SK-N-SH (cell line): ENCODE measurements at regions not wholly inside any gene's neighbourhood (a gene's known extent, or its start where the extent isn't known, plus 50 kb on each side); places are given as distances from the start of the nearest gene placed in this dataset.

ENCODE experiments used
- CTCF ChIA-PET: fragments of 300-600, 350-600 bp; formaldehyde crosslinking; extraction: SDS; loops from one replicate; lab custom pipeline; 2021; lab: Yijun Ruan, JAX
- POLR2A ChIA-PET: fragments of 350-600 bp; sonication (Branson Sonifier 250); formaldehyde crosslinking; extraction: SDS; loops from one replicate; lab custom pipeline; 2020; ENCODE audit warnings: antibody characterized with exemption, inconsistent platforms; lab: Yijun Ruan, JAX
- DNase-seq: peaks from one replicate; pipeline ENCODE4 v3.0.0; 2012
- H2AFZ ChIP-seq: fragments of 200-600 bp; sonication (generic); 2 replicates; pipeline ENCODE4 v1.8.1; 2016; ENCODE audit warnings: antibody characterized with exemption, mild to moderate bottlenecking, low read depth
- H3F3A ChIP-seq: fragments of 200-600 bp; sonication (generic); replicated peaks from 2 replicates; pipeline ENCODE3; 2016; ENCODE audit warnings: antibody characterized with exemption, mild to moderate bottlenecking; ENCODE audit not compliant: insufficient read depth
- H3K27ac ChIP-seq, 2 experiments: fragments of 200-500 bp in 1 of 2; fragments of 200-600 bp in 1 of 2; sonication (Bioruptor generic) in 1 of 2; sonication (generic), shearing (Covaris generic) in 1 of 2; 2 replicates each; pipeline versions ENCODE4 v1.5.1 to v1.6.1; 2014 to 2016; ENCODE audit warnings: low read depth in 2 of 2, inconsistent platforms in 1 of 2, low read length in 1 of 2, mild to moderate bottlenecking in 1 of 2, mixed read lengths in 1 of 2
- H3K27me3 ChIP-seq: fragments of 200-600 bp; sonication (generic), shearing (Covaris generic); 2 replicates; pipeline ENCODE4 v1.6.1; 2016; ENCODE audit warnings: mixed run types; ENCODE audit not compliant: insufficient read depth
- H3K36me3 ChIP-seq, 2 experiments: fragments of 200-500 bp in 1 of 2; fragments of 200-600 bp in 1 of 2; sonication (Bioruptor generic) in 1 of 2; sonication (generic) in 1 of 2; replicated peaks in 1 of 2; 2 replicates each; pipeline versions ENCODE3 to v1.5.1; 2014 to 2016; ENCODE audit warnings: low read length in 1 of 2, mild to moderate bottlenecking in 1 of 2; ENCODE audit not compliant: insufficient read depth in 2 of 2, control insufficient read depth in 1 of 2
- H3K4me1 ChIP-seq, 2 experiments: fragments of 200-500 bp in 1 of 2; fragments of 200-600 bp in 1 of 2; sonication (Bioruptor generic) in 1 of 2; sonication (generic), shearing (Covaris generic) in 1 of 2; 2 replicates each; pipeline versions ENCODE4 v1.5.1 to v1.6.1; 2014 to 2016; ENCODE audit warnings: low read depth in 1 of 2, low read length in 1 of 2, mixed run types in 1 of 2; ENCODE audit not compliant: insufficient read depth in 2 of 2, control insufficient read depth in 1 of 2
- H3K4me2 ChIP-seq: fragments of 200-600 bp; sonication (generic), shearing (Covaris generic); 2 replicates; pipeline ENCODE4 v1.6.1; 2017; ENCODE audit warnings: mixed run types
- H3K4me3 ChIP-seq, 2 experiments: fragments of 200-500 bp in 1 of 2; fragments of 200-600 bp in 1 of 2; sonication (Bioruptor generic) in 1 of 2; sonication (generic), shearing (Covaris generic) in 1 of 2; 2 replicates each; pipeline versions ENCODE4 v1.5.1 to v1.8.1; 2014 to 2016; ENCODE audit warnings: low read depth in 2 of 2, inconsistent platforms in 1 of 2, low read length in 1 of 2, mild to moderate bottlenecking in 1 of 2, mixed read lengths in 1 of 2, moderate library complexity in 1 of 2
- H3K79me2 ChIP-seq: fragments of 200-600 bp; sonication (generic); 2 replicates; pipeline ENCODE4 v1.8.1; 2017; ENCODE audit warnings: mild to moderate bottlenecking; ENCODE audit not compliant: insufficient read depth
- H3K9ac ChIP-seq: fragments of 200-600 bp; sonication (generic); 2 replicates; pipeline ENCODE4 v1.6.1; 2017; ENCODE audit warnings: mixed run types
- H3K9me2 ChIP-seq: fragments of 200-600 bp; sonication (generic); 2 replicates; pipeline ENCODE4 v1.6.1; 2017; ENCODE audit warnings: mixed run types
- H3K9me3 ChIP-seq: fragments of 200-600 bp; sonication (generic); 2 replicates; pipeline ENCODE4 v1.6.1; 2017; ENCODE audit warnings: mixed run types, mild to moderate bottlenecking, moderate library complexity
- H4K20me1 ChIP-seq: fragments of 200-600 bp; sonication (generic); 2 replicates; pipeline ENCODE4 v1.6.1; 2017; ENCODE audit warnings: mild to moderate bottlenecking, mixed run types; ENCODE audit not compliant: insufficient read depth
- ELF1 ChIP-seq: IDR thresholded peaks from 2 replicates; pipeline ENCODE4 v1.4.0; 2012
- EZH2phosphoT487 ChIP-seq: fragments of 200-600 bp; sonication (generic); IDR thresholded peaks from 2 replicates; pipeline ENCODE4 v1.6.1; 2017; ENCODE audit warnings: low read depth, mixed run types, mild to moderate bottlenecking, antibody characterized with exemption, moderate library complexity, borderline replicate concordance
- FOSL2 ChIP-seq: IDR thresholded peaks from 2 replicates; pipeline ENCODE4 v1.4.0; 2012; ENCODE audit warnings: low read depth, mild to moderate bottlenecking, moderate library complexity, borderline replicate concordance
- FOXJ3 ChIP-seq: sonication (generic); formaldehyde crosslinking; IDR thresholded peaks from 2 replicates; pipeline ENCODE4 v1.5.1; 2020; ENCODE audit warnings: mild to moderate bottlenecking, missing genetic modification reagents
- GABPA ChIP-seq: IDR thresholded peaks from 2 replicates; pipeline ENCODE4 v1.4.0; 2012; ENCODE audit warnings: low read depth, mild to moderate bottlenecking
- IRF3 ChIP-seq: fragments of 150-350 bp; IDR thresholded peaks from 2 replicates; pipeline ENCODE4 v1.6.1; 2016; ENCODE audit warnings: mild to moderate bottlenecking, low read depth, low read length
- JUND ChIP-seq: IDR thresholded peaks from 2 replicates; pipeline ENCODE4 v1.4.0; 2012
- MAX ChIP-seq: IDR thresholded peaks from 2 replicates; pipeline ENCODE4 v1.4.0; 2012; ENCODE audit warnings: low read depth
- MEF2A ChIP-seq: IDR thresholded peaks from 2 replicates; pipeline ENCODE4 v1.4.0; 2012; ENCODE audit warnings: low read depth, borderline replicate concordance
- NRF1 ChIP-seq: IDR thresholded peaks from 2 replicates; pipeline ENCODE4 v1.6.1; 2012; ENCODE audit warnings: low read depth, mild to moderate bottlenecking, low read length
- PBX3 ChIP-seq: IDR thresholded peaks from 2 replicates; pipeline ENCODE4; 2012
- RCOR1 ChIP-seq: fragments of 150-350 bp; IDR thresholded peaks from 2 replicates; pipeline ENCODE4 v1.6.1; 2017; ENCODE audit warnings: antibody characterized with exemption, low read length
- RFX5 ChIP-seq: IDR thresholded peaks from 2 replicates; pipeline ENCODE4 v1.6.1; 2012; ENCODE audit warnings: mild to moderate bottlenecking, improper control_type of control experiment, low read length
- SIN3A ChIP-seq: IDR thresholded peaks from 2 replicates; pipeline ENCODE4 v1.6.1; 2012; ENCODE audit warnings: low read depth, mild to moderate bottlenecking, low read length, moderate library complexity, borderline replicate concordance
- SMC3 ChIP-seq: IDR thresholded peaks from 2 replicates; pipeline ENCODE4 v1.6.1; 2012; ENCODE audit warnings: low read depth, low read length, improper control_type of control experiment
- TAF1 ChIP-seq: IDR thresholded peaks from 2 replicates; pipeline ENCODE4 v1.6.1; 2012; ENCODE audit warnings: low read depth, mild to moderate bottlenecking, low read length, moderate library complexity, borderline replicate concordance
- ZBTB33 ChIP-seq: IDR thresholded peaks from 2 replicates; pipeline ENCODE4 v1.4.0; 2012; ENCODE audit warnings: low read depth, borderline replicate concordance
- WGBS: methylation state at CpG from one replicate; pipeline ENCODE4 v1.1.6; 2017; ENCODE audit warnings: low lambda C conversion rate; 5-methylcytosine and 5-hydroxymethylcytosine counted together

GRCh38 chr1:4515727-4516289 lies 138.6 kb upstream of the AJAP1 start (continued):
- TF ChIP-seq NRF1 (no peak), JUND (no peak), IRF3 (no peak)

- no peaks in the 10 kb centered on the region for H4K20me1 ChIP-seq
- H3K4me2 ChIP-seq: no peak overlapping the region
- no peaks in the 10 kb centered on the region for H3K79me2 ChIP-seq
- ChIA-PET CTCF (no interaction called here), POLR2A (no interaction called here)
- H3K4me1 ChIP-seq: no peaks in the 10 kb centered on the region
- H3F3A ChIP-seq: no peaks in the 10 kb centered on the region
- H3K9me3 ChIP-seq: no peaks in the 10 kb centered on the region
- no peak for DNase-seq
- no peaks in the 10 kb centered on the region for H3K36me3 ChIP-seq
- H2AFZ ChIP-seq: no peak overlapping the region
- H3K9me2 ChIP-seq: no peaks in the 10 kb centered on the region
- no peak overlapping the region for H3K4me3 ChIP-seq
- TF ChIP-seq IRF3: no peak
- no peak for TF ChIP-seq FOSL2
- no peak for TF ChIP-seq MAX
- TF ChIP-seq EZH2phosphoT487: no peak
- TF ChIP-seq SMC3: no peak
- no peak for TF ChIP-seq PBX3
- TF ChIP-seq ZBTB33: no peak
- no peak for TF ChIP-seq TAF1
- TF ChIP-seq ELF1: no peak
- TF ChIP-seq SIN3A: no peak
- no peak for TF ChIP-seq JUND
- no peak for TF ChIP-seq RCOR1
- no peak for TF ChIP-seq NRF1
- no peak for TF ChIP-seq FOXJ3 (CRISPR knock-in tag)
- TF ChIP-seq RFX5: no peak
- TF ChIP-seq MEF2A: no peak
- TF ChIP-seq GABPA: no peak
- WGBS: 57% methylated on average over 7 of the region's 7 CpGs
- H3K27ac ChIP-seq: no peak overlapping the region
- H3K27me3 ChIP-seq: no peaks in the 10 kb centered on the region
- H3K9ac ChIP-seq: no peak overlapping the region
Measured at GRCh38 chr1:4516596-4516995, 137.8 kb upstream of the AJAP1 start.
